Transverse colon (tissue), 4 donors: ENCODE measurements at regions not wholly inside any gene's neighbourhood (a gene's known extent, or its start where the extent isn't known, plus 50 kb on each side); places are given as distances from the start of the nearest gene placed in this dataset.

ENCODE experiments used
- CTCF ChIP-seq, 5 experiments: fragments of 200-600 bp in 3 of 5; fragments of 450-650 bp in 2 of 5; sonication (generic) in 3 of 5; IDR thresholded peaks; 1 replicate in 2 of 5; 2 replicates in 3 of 5; pipeline ENCODE4 v1.5.1; 2016 to 2017; ENCODE audit warnings: antibody characterized with exemption in 5 of 5, inconsistent platforms in 3 of 5, mild to moderate bottlenecking in 2 of 5, moderate library complexity in 1 of 5
- EP300 ChIP-seq: sonication (generic); formaldehyde crosslinking; IDR thresholded peaks from one replicate; pipeline ENCODE4 v1.6.1; 2017; ENCODE audit warnings: antibody characterized with exemption, low read depth
- POLR2A ChIP-seq: fragments of 450-650 bp; IDR thresholded peaks from one replicate; pipeline ENCODE4 v1.6.1; 2016; ENCODE audit warnings: antibody characterized with exemption, mild to moderate bottlenecking, moderate library complexity
- POLR2AphosphoS5 ChIP-seq, 3 donors: sonication (generic); formaldehyde crosslinking; IDR thresholded peaks; one replicate each; pipeline ENCODE4 v1.6.1; 2016; ENCODE audit warnings: antibody characterized with exemption in 3 of 3

GRCh38 chr2:41568648-41569047 is 479.2 kb upstream of the PKDCC start:
- TF ChIP-seq POLR2A (no peak), EP300 (no peak), CTCF (IDR thresholded peaks at IDR 0.05) (no peak), POLR2AphosphoS5 (IDR thresholded peaks at IDR 0.05) (no peak)
